PC-9 (cell line): ENCODE measurements at regions not wholly inside any gene's neighbourhood (a gene's known extent, or its start where the extent isn't known, plus 50 kb on each side); places are given as distances from the start of the nearest gene placed in this dataset.

Source experiments
- BruUV-seq: library from RNA; stranded (reverse); fragments of 400-500 nt; replicated peaks from 2 replicates; lab custom pipeline; 2021; lab: Mats Ljungman, UMichigan
- CTCF ChIA-PET: fragments of 300-600 bp; sonication (Branson Sonifier 250); formaldehyde crosslinking; loops from one replicate; lab custom pipeline; 2022; ENCODE audit warnings: antibody characterized with exemption; lab: Charles Lee
- POLR2A ChIA-PET: fragments of 300-600 bp; sonication (Branson Sonifier 250); formaldehyde crosslinking; loops from one replicate; lab custom pipeline; 2022; ENCODE audit warnings: antibody characterized with exemption; ENCODE audit not compliant: unreplicated experiment; lab: Charles Lee
- DNase-seq, 2 experiments: peaks; one replicate each; pipeline versions ENCODE4 v3.0.0 to v3.0.0-alpha.2; 2015 to 2022; ENCODE audit warnings: mixed read lengths in 1 of 2
- H2AFZ ChIP-seq: fragments of 200-600 bp; sonication (generic); 2 replicates; pipeline ENCODE4 v1.8.1; 2017; ENCODE audit warnings: antibody characterized with exemption
- H3F3A ChIP-seq: fragments of 200-600 bp; sonication (generic); 2 replicates; pipeline ENCODE4 v1.8.1; 2017; ENCODE audit warnings: antibody characterized with exemption, mild to moderate bottlenecking, low read depth; ENCODE audit not compliant: insufficient read depth
- H3K27ac ChIP-seq: fragments of 200-600 bp; sonication (generic); 2 replicates; pipeline ENCODE4 v1.6.1; 2016; ENCODE audit warnings: mixed run types
- H3K27me3 ChIP-seq: fragments of 200-600 bp; sonication (generic); 2 replicates; pipeline ENCODE4 v1.6.1; 2016; ENCODE audit warnings: low read depth, mixed run types; ENCODE audit not compliant: insufficient read depth
- H3K36me3 ChIP-seq: fragments of 200-600 bp; sonication (generic); 2 replicates; pipeline ENCODE4 v1.6.1; 2016; ENCODE audit warnings: low read depth, mixed run types
- H3K4me1 ChIP-seq: fragments of 200-600 bp; sonication (generic); replicated peaks from 2 replicates; pipeline ENCODE4 v1.6.1; 2016; ENCODE audit warnings: mixed run types; ENCODE audit not compliant: insufficient read depth
- H3K4me2 ChIP-seq: fragments of 200-600 bp; sonication (generic); 2 replicates; pipeline ENCODE4 v1.6.1; 2017; ENCODE audit warnings: mixed run types
- H3K4me3 ChIP-seq: fragments of 200-600 bp; sonication (generic); 2 replicates; pipeline ENCODE4 v1.6.1; 2016; ENCODE audit warnings: mixed run types
- H3K79me2 ChIP-seq: fragments of 200-600 bp; sonication (generic); 2 replicates; pipeline ENCODE4 v1.6.1; 2017; ENCODE audit warnings: low read depth, mixed run types
- H3K9me2 ChIP-seq: fragments of 200-600 bp; sonication (generic); 2 replicates; pipeline ENCODE4 v1.8.1; 2017; ENCODE audit warnings: mild to moderate bottlenecking; ENCODE audit not compliant: insufficient read depth
- H3K9me3 ChIP-seq: fragments of 200-600 bp; sonication (generic); 2 replicates; pipeline ENCODE4 v1.8.1; 2016; ENCODE audit warnings: low read depth; ENCODE audit not compliant: insufficient read depth
- H4K20me1 ChIP-seq: fragments of 200-600 bp; sonication (generic); 2 replicates; pipeline ENCODE4 v1.8.1; 2017; ENCODE audit not compliant: insufficient read depth
- EZH2 ChIP-seq: fragments of 200-600 bp; sonication (generic); IDR thresholded peaks from 2 replicates; pipeline ENCODE4 v1.8.0; 2017; ENCODE audit warnings: antibody characterized with exemption, low read depth
- intact Hi-C: fragments of 100-400 bp; cut with micrococcal nuclease; formaldehyde crosslinking; loops from one replicate; pipeline ENCODE4 v1.10.0; 2022; ENCODE audit not compliant: unreplicated experiment
- TF ChIP-seq, protein P1 (sequence below): fragments of 200-600 bp; sonication (generic); conservative IDR thresholded peaks from 2 replicates; pipeline ENCODE4 v1.6.1; 2017; ENCODE audit warnings: mixed run types, antibody characterized with exemption, mild to moderate bottlenecking, moderate library complexity

DNA sequence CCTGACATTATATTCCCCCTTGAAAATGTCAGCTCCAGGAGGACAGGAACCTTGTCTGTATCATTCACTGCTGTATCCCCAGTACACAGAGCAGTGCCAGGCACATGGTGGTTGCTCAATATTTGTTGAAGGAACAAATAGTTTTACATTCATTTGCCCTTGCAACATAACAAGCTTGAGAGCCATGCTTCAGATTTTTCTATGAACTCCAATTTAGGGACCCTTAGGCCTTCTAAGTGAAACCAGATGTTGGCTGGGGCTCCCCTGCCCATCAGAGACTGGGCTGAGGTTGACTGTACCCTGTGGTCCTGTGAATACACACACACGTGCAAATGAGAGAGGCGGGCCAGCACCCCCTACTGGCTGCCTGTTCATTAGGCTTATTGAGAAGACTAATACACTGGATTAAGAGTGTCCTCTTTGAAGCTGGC, 214.9 kb upstream of the WWC1 start:
- H3K79me2 ChIP-seq, result no peaks in the 10 kb centered on the region
- H3K9me2 ChIP-seq, result no peaks in the 10 kb centered on the region
- no peak for DNase-seq
- ChIA-PET CTCF (no interaction called here), POLR2A (no interaction called here)
- H2AFZ ChIP-seq, result no peak overlapping the region
- no peak overlapping the region for H3K27ac ChIP-seq
- no peaks in the 10 kb centered on the region for H3K9me3 ChIP-seq
- peaks cover 25% of the 10 kb centered on the region for H3K27me3 ChIP-seq
- intact Hi-C loops, result no loop called here
- no peaks in the 10 kb centered on the region for H3K4me1 ChIP-seq
- H3K4me2 ChIP-seq, result no peak overlapping the region
- TF ChIP-seq EZH2, result no peak
- TF ChIP-seq, protein P1, sequence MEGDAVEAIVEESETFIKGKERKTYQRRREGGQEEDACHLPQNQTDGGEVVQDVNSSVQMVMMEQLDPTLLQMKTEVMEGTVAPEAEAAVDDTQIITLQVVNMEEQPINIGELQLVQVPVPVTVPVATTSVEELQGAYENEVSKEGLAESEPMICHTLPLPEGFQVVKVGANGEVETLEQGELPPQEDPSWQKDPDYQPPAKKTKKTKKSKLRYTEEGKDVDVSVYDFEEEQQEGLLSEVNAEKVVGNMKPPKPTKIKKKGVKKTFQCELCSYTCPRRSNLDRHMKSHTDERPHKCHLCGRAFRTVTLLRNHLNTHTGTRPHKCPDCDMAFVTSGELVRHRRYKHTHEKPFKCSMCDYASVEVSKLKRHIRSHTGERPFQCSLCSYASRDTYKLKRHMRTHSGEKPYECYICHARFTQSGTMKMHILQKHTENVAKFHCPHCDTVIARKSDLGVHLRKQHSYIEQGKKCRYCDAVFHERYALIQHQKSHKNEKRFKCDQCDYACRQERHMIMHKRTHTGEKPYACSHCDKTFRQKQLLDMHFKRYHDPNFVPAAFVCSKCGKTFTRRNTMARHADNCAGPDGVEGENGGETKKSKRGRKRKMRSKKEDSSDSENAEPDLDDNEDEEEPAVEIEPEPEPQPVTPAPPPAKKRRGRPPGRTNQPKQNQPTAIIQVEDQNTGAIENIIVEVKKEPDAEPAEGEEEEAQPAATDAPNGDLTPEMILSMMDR, result peak; percentile 47; the same call in 1 of the 2 replicates
- no peaks in the 10 kb centered on the region for H3K36me3 ChIP-seq
- no peaks in the 10 kb centered on the region for H4K20me1 ChIP-seq
- H3F3A ChIP-seq, result no peaks in the 10 kb centered on the region
- BruUV-seq, result no TSS peak
- H3K4me3 ChIP-seq, result no peak overlapping the region

DNA sequence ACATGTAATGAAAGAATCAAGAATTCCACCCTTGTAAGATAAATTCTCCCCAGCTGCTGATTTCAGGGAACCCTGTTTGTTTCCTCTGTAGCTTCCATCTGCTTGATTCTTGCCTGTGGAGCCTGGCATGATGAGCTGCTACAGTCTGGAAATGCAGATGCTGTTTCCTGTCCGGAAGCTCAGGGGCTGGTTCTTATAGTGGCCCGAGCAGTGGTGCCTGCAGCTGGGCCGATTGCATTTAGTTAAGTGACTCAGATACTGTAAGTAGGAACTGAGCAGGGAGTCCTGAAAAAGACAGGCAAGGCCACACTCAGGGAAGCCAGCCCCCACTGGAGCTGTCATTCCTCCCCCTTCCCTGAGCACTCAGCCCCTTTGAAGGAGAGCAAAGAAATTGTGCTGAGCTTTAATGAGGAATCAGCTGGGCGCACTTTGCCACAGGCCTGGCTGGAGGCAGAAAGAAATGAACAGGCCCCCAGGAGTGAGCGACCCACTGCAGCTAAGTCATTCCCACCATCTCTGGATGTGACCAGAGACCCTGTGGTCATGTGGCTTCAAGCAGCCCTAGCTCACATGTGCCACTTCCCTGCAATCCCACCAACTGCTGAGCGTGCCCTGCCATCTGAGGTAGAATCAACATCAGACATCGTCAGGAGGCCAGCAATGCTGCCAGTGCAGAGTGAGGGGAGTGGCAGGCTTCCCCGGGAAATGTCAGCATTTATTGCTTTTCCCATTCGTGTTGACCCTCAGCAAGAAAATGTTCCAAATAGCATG, 206.0 kb upstream of the WWC1 start:
- no peaks in the 10 kb centered on the region for H3K9me2 ChIP-seq
- intact Hi-C loops, result no loop called here
- H2AFZ ChIP-seq, result no peak overlapping the region
- CTCF ChIA-PET, result no interaction called here
- H3K79me2 ChIP-seq, result no peaks in the 10 kb centered on the region
- H3K27me3 ChIP-seq, result peaks cover 39% of the 10 kb centered on the region
- DNase-seq, result no peak
- TF ChIP-seq, protein P1, result no peak
- TF ChIP-seq EZH2, result no peak
- H3K36me3 ChIP-seq, result no peaks in the 10 kb centered on the region
- H3K27ac ChIP-seq, result no peak overlapping the region
- H3K4me2 ChIP-seq, result peak overlapping the region; percentile 14; the same call in 1 of the 2 replicates
- no peaks in the 10 kb centered on the region for H3K4me1 ChIP-seq
- H3K9me3 ChIP-seq, result no peaks in the 10 kb centered on the region; the same call in 1 of the 2 replicates
- POLR2A ChIA-PET, result no interaction called here
- no peak overlapping the region for H3K4me3 ChIP-seq
- no peaks in the 10 kb centered on the region for H3F3A ChIP-seq
- no peaks in the 10 kb centered on the region for H4K20me1 ChIP-seq
- no TSS peak for BruUV-seq

DNA sequence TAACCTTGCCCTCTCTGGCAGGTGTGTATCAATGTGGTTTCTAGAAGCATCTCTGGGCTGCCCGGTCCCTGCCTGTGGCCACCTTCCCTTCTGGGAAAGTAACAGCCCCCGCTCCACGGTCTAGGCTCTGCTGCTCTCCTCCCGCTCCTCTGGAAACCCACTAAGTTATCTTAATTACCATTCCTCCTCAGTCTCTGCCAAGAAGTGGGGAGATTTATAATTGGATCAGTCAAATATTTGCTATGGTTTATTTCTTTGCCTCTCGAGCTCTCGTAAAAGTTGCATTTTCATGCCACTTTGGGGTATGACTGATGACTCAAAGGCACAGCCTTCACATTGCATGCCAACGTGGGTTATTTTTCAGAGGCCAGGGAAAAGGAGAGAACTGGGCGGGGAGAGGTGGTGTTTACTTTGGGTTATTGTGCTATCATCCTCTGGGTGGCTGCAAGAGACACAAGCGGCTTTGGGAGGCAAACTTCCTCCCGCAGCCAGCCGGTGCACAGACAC, 205.3 kb upstream of the WWC1 start:
- H3K9me2 ChIP-seq, result no peaks in the 10 kb centered on the region
- H3K4me1 ChIP-seq, result no peaks in the 10 kb centered on the region
- TF ChIP-seq, protein P1, result no peak; the same call in 1 of the 2 replicates
- TF ChIP-seq EZH2, result no peak
- intact Hi-C loops, result no loop called here
- H3K9me3 ChIP-seq, result no peaks in the 10 kb centered on the region; the same call in 1 of the 2 replicates
- no peak overlapping the region for H3K4me3 ChIP-seq
- H3K27me3 ChIP-seq, result peaks cover 39% of the 10 kb centered on the region
- CTCF ChIA-PET, result no interaction called here
- H3F3A ChIP-seq, result no peaks in the 10 kb centered on the region
- no peaks in the 10 kb centered on the region for H3K79me2 ChIP-seq
- no peaks in the 10 kb centered on the region for H4K20me1 ChIP-seq
- no TSS peak for BruUV-seq
- H3K36me3 ChIP-seq, result no peaks in the 10 kb centered on the region
- H3K4me2 ChIP-seq, result peak overlapping the region; percentile 14; the same call in 1 of the 2 replicates
- POLR2A ChIA-PET, result no interaction called here
- no peak overlapping the region for H3K27ac ChIP-seq
- no peak overlapping the region for H2AFZ ChIP-seq
- DNase-seq, result peak in 1 of 2 experiments; percentile 71
